Mucosa of descending colon (tissue), 3 donors: ENCODE measurements at regions not wholly inside any gene's neighbourhood (a gene's known extent, or its start where the extent isn't known, plus 50 kb on each side); places are given as distances from the start of the nearest gene placed in this dataset.

Experiments
- ATAC-seq: fragments of 200-7000 bp; cut with Tn5 transposase; one replicate; pipeline ENCODE4 v1.9.1; 2020; ENCODE audit warnings: mild to moderate bottlenecking, moderate library complexity
- DNase-seq, 3 donors: peaks; one replicate each; pipeline ENCODE4 v3.0.0-alpha.2; 2020
- H3K36me3 ChIP-seq: fragments of 200-600 bp; one replicate; pipeline ENCODE4 v1.8.0; 2021; ENCODE audit warnings: low read depth, mild to moderate bottlenecking
- H3K4me1 ChIP-seq: fragments of 200-600 bp; one replicate; pipeline ENCODE4 v1.8.0; 2021; ENCODE audit warnings: low read depth, mild to moderate bottlenecking
- H3K4me3 ChIP-seq: fragments of 200-600 bp; one replicate; pipeline ENCODE4 v1.8.0; 2021; ENCODE audit warnings: mild to moderate bottlenecking
- H3K9me3 ChIP-seq: fragments of 200-600 bp; one replicate; pipeline ENCODE4 v1.8.0; 2021; ENCODE audit warnings: mild to moderate bottlenecking
- intact Hi-C, 2 donors: fragments of 100-400 bp; cut with DNase I in 1 of 2; cut with micrococcal nuclease in 1 of 2; formaldehyde crosslinking; loops; one replicate each; pipeline versions ENCODE4 v1.11.0 to v1.11.1; 2022; cut with DNase I, micrococcal nuclease
- TF ChIP-seq, protein P1 (sequence below): fragments of 200-600 bp; IDR thresholded peaks from one replicate; pipeline ENCODE4 v1.8.0; 2022; ENCODE audit warnings: antibody characterized with exemption, mild to moderate bottlenecking
- donor health status: DM: no; HTN: no; CAD: no; lungs with moderate emphysema.
- donor health status: DM: no; HTN: no; CAD: no.
- donor health status: DM: no; HTN: yes; CAD: no.

DNA sequence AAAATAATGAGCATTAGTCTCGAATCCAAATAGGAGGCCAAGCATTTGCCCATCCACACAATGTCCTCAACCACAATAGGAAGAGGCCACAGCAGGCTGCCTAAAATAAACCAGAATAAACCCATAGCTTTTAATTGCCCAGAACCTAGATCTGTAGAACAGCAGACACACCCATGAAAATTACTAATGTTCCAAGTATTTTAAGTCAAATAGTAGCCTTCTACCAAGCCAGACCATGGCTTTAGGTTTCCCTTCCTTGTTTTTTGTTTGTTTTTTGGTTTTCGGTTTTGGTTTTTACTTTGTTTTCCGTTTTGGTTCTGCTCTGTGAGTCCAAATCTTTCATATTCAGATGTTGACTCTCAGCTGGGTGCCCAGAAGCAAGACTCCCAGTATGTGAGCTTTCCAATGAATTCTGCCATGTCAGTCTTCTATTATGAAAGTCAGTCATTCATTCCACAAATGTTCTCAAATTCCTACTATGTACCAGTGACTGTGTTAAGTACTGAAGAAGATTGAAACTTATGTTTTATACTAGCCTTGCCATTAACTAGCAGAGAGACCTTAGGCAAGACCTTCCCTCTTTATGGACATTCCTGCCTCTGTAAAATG lies 57.8 kb upstream of the BOC start:
- ATAC-seq (no peak), DNase-seq (no peak)
- TF ChIP-seq, protein P1, sequence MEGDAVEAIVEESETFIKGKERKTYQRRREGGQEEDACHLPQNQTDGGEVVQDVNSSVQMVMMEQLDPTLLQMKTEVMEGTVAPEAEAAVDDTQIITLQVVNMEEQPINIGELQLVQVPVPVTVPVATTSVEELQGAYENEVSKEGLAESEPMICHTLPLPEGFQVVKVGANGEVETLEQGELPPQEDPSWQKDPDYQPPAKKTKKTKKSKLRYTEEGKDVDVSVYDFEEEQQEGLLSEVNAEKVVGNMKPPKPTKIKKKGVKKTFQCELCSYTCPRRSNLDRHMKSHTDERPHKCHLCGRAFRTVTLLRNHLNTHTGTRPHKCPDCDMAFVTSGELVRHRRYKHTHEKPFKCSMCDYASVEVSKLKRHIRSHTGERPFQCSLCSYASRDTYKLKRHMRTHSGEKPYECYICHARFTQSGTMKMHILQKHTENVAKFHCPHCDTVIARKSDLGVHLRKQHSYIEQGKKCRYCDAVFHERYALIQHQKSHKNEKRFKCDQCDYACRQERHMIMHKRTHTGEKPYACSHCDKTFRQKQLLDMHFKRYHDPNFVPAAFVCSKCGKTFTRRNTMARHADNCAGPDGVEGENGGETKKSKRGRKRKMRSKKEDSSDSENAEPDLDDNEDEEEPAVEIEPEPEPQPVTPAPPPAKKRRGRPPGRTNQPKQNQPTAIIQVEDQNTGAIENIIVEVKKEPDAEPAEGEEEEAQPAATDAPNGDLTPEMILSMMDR, result no peak
- Histone ChIP-seq H3K9me3 (no peaks in the 10 kb centered on the region), H3K36me3 (no peaks in the 10 kb centered on the region), H3K4me1 (no peaks in the 10 kb centered on the region), H3K4me3 (no peak overlapping the region)
- intact Hi-C loops, result no loop called here

DNA sequence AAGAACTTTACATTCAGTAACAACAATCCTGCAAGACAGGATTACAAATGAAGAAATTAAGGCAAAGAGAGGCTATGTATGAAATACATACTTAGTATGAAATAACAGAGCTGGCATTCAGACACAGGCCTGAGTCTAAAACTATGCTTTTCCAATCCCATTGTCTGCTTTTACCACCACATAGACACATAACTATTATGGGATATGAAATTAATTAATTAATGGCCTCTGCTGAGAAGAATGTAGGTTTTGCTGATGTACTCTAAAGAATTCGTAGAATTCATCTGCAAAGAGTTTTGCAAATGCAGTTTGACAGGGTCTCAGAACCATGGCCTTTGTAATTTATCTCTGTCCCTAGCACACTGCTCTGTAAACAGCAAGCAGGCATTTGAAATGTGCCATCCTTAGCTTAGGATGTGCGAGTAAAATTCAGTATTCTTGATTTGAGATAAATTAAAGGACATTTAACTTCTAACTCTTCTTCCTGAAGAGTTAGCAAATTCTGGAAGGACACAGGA lies 54.5 kb upstream of the BOC start:
- TF ChIP-seq, protein P1, result no peak
- no peak overlapping the region for H3K4me3 ChIP-seq
- H3K36me3 ChIP-seq, result no peaks in the 10 kb centered on the region
- no peaks in the 10 kb centered on the region for H3K9me3 ChIP-seq
- DNase-seq, result no peak
- no peak for ATAC-seq
- H3K4me1 ChIP-seq, result no peaks in the 10 kb centered on the region
- intact Hi-C loops, result no loop called here

DNA sequence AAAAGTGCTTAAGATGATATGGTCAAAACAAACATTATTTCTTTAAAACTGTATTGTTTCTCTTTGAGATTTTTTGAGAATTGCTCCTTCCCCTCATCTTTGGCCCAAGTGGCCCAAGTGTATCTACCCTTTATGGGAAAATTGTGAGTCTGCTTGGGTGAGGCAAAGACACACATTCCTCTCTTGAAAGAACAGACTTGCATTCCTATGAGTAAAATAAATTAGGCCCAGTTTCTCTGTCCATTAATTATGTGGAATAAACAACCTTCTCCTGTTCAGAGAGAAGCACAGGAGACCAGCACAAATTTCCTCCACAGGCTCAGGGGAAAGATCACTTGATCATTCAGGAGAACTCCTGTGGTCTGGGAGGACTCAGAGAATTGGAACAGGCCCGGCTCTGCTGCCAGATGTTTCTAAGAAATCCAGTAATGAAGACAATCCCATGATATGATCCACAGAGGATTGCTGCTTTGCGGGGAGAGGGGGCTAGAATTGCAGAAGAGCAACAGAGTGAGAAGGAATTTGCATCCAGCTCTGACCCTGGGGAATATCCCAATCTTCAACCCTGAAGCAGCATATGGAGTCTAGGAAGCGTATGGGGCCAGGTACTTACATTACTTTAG lies 53.8 kb upstream of the BOC start:
- Histone ChIP-seq H3K4me1 (no peaks in the 10 kb centered on the region), H3K4me3 (no peak overlapping the region), H3K9me3 (no peaks in the 10 kb centered on the region), H3K36me3 (no peaks in the 10 kb centered on the region)
- ATAC-seq, result no peak
- TF ChIP-seq, protein P1, result no peak
- no peak for DNase-seq
- intact Hi-C loops, result no loop called here

DNA sequence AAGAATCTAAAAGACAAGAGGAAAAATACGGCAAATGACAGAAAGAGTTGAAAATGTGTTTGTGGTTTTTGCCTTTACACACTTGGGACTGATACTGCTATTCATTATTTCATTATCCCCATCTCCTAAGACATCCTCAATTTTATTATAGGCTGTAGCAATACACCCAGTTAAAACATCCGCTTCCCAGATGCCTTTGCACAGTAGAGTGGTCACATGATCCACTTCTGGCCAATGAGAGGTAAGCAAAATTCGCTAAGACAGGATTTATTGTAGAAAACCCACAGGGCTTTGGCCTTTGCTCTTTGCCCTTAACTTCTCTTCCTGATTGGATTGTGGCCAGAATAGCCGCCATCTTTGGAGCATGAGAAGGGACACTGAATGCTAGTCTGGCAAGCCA lies 53.2 kb upstream of the BOC start:
- TF ChIP-seq, protein P1, result no peak
- no peak for DNase-seq
- intact Hi-C loops, result no loop called here
- Histone ChIP-seq H3K36me3 (no peaks in the 10 kb centered on the region), H3K9me3 (no peaks in the 10 kb centered on the region), H3K4me3 (no peak overlapping the region), H3K4me1 (no peaks in the 10 kb centered on the region)
- no peak for ATAC-seq
